SU-DHL-6 (cell line): ENCODE measurements at regions not wholly inside any gene's neighbourhood (a gene's known extent, or its start where the extent isn't known, plus 50 kb on each side); places are given as distances from the start of the nearest gene placed in this dataset.

ENCODE experiments used
- H2AFZ ChIP-seq: fragments of 200-600 bp; sonication (generic); 2 replicates; pipeline ENCODE4 v1.6.1; 2014; ENCODE audit warnings: low read depth, mild to moderate bottlenecking, moderate library complexity, mixed read lengths, antibody characterized with exemption, low read length; ENCODE audit not compliant: severe bottlenecking
- H3F3A ChIP-seq: fragments of 200-600 bp; shearing (Covaris generic); 2 replicates; pipeline ENCODE4 v1.6.0; 2016; ENCODE audit warnings: antibody characterized with exemption, mild to moderate bottlenecking; ENCODE audit not compliant: insufficient read depth
- H3K27ac ChIP-seq: fragments of 200-600 bp; sonication (generic); 2 replicates; pipeline ENCODE4 v1.5.1; 2016; ENCODE audit warnings: low read depth, mild to moderate bottlenecking, low read length, moderate library complexity, mixed read lengths
- H3K27me3 ChIP-seq: fragments of 200-600 bp; sonication (generic), shearing (Covaris generic); 2 replicates; pipeline ENCODE4 v1.6.0; 2014; ENCODE audit warnings: mild to moderate bottlenecking, low read length
- H3K36me3 ChIP-seq: fragments of 200-600 bp; sonication (generic); 2 replicates; pipeline ENCODE4 v1.6.1; 2014; ENCODE audit warnings: mild to moderate bottlenecking, low read length, mixed read lengths
- H3K4me2 ChIP-seq: fragments of 300-600, 200-600 bp; shearing (Covaris generic), sonication (generic); 2 replicates; pipeline ENCODE4 v1.6.0; 2014; ENCODE audit warnings: low read length, low read depth, mild to moderate bottlenecking; ENCODE audit not compliant: poor library complexity, severe bottlenecking
- H3K4me3 ChIP-seq: fragments of 200-600 bp; sonication (generic); 2 replicates; pipeline ENCODE4 v1.5.1; 2014; ENCODE audit warnings: antibody characterized with exemption, low read length, mild to moderate bottlenecking, mixed read lengths; ENCODE audit not compliant: insufficient read depth, poor library complexity, severe bottlenecking
- H3K79me2 ChIP-seq: fragments of 200-600 bp; sonication (generic); 2 replicates; pipeline ENCODE4 v1.6.1; 2014; ENCODE audit warnings: mild to moderate bottlenecking, low read length, moderate library complexity; ENCODE audit not compliant: insufficient read depth
- H3K9ac ChIP-seq: fragments of 200-600 bp; sonication (generic); 2 replicates; pipeline ENCODE4 v1.7.0; 2014; ENCODE audit warnings: mild to moderate bottlenecking, low read length
- H3K9me2 ChIP-seq: fragments of 200-600 bp; sonication (generic); replicated peaks from 2 replicates; pipeline ENCODE4 v1.6.1; 2014; ENCODE audit warnings: low read length; ENCODE audit not compliant: insufficient read depth
- H3K9me3 ChIP-seq: fragments of 200-600 bp; sonication (generic); 2 replicates; pipeline ENCODE4 v1.6.1; 2014; ENCODE audit warnings: low read length, mixed read lengths; ENCODE audit not compliant: insufficient read depth
- H4K20me1 ChIP-seq: fragments of 200-600 bp; sonication (generic); 2 replicates; pipeline ENCODE4 v1.6.1; 2014; ENCODE audit warnings: low read depth, mild to moderate bottlenecking, antibody characterized with exemption, low read length, moderate library complexity, mixed read lengths
- EZH2phosphoT487 ChIP-seq: fragments of 200-600 bp; sonication (generic), shearing (Covaris generic); conservative IDR thresholded peaks from 2 replicates; pipeline ENCODE4 v1.6.1; 2018; ENCODE audit warnings: mild to moderate bottlenecking, antibody characterized with exemption, low read length, moderate library complexity, mixed read lengths
- TF ChIP-seq, protein P1 (sequence below): fragments of 200-600 bp; sonication (generic); IDR thresholded peaks from one replicate; pipeline ENCODE4 v1.5.1; 2017; ENCODE audit warnings: antibody characterized with exemption, mild to moderate bottlenecking, low read length, moderate library complexity; ENCODE audit not compliant: insufficient read depth, poor library complexity, severe bottlenecking

DNA sequence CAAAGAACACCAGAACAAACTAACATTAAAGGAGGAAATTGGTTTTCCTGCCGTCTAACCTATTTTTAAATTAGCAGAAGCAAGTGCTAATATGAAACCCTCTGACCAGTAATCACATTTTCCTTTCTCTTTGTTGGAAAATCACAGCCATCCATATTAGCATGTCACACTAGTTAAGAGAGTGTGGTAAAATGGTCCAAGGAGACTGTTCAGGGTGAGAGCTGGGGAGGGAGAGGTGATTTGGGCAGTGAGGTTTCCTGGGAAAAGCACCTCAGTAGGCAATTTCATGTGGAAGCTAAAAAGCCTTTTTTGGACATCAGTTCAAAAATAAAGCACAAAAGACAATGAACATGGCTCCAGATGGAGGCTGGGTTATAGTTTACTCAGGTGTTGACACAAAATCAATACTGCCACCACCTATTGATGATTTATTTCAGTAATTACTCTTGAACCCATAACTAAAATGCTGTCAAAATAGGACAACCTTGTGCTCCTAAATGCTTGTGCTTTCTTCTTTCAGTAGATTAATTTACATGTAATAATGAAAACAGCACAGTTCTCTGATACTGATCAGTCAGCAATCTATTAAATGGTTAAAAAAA is 333.2 kb downstream of the SAMD5 start:
- Histone ChIP-seq H3K27ac (no peak overlapping the region), H3K4me3 (no peak overlapping the region), H3K4me2 (no peak overlapping the region), H3K79me2 (no peaks in the 10 kb centered on the region), H4K20me1 (no peaks in the 10 kb centered on the region), H3F3A (no peaks in the 10 kb centered on the region), H3K9ac (no peak overlapping the region), H3K27me3 (no peaks in the 10 kb centered on the region), H2AFZ (no peak overlapping the region), H3K9me3 (no peaks in the 10 kb centered on the region), H3K36me3 (no peaks in the 10 kb centered on the region), H3K9me2 (0 out of 2 replicates have a peak, but pooled peaks cover 3% of the 10 kb centered on the region)
- TF ChIP-seq, protein P1, sequence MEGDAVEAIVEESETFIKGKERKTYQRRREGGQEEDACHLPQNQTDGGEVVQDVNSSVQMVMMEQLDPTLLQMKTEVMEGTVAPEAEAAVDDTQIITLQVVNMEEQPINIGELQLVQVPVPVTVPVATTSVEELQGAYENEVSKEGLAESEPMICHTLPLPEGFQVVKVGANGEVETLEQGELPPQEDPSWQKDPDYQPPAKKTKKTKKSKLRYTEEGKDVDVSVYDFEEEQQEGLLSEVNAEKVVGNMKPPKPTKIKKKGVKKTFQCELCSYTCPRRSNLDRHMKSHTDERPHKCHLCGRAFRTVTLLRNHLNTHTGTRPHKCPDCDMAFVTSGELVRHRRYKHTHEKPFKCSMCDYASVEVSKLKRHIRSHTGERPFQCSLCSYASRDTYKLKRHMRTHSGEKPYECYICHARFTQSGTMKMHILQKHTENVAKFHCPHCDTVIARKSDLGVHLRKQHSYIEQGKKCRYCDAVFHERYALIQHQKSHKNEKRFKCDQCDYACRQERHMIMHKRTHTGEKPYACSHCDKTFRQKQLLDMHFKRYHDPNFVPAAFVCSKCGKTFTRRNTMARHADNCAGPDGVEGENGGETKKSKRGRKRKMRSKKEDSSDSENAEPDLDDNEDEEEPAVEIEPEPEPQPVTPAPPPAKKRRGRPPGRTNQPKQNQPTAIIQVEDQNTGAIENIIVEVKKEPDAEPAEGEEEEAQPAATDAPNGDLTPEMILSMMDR = no peak
- TF ChIP-seq EZH2phosphoT487 = no peak

DNA sequence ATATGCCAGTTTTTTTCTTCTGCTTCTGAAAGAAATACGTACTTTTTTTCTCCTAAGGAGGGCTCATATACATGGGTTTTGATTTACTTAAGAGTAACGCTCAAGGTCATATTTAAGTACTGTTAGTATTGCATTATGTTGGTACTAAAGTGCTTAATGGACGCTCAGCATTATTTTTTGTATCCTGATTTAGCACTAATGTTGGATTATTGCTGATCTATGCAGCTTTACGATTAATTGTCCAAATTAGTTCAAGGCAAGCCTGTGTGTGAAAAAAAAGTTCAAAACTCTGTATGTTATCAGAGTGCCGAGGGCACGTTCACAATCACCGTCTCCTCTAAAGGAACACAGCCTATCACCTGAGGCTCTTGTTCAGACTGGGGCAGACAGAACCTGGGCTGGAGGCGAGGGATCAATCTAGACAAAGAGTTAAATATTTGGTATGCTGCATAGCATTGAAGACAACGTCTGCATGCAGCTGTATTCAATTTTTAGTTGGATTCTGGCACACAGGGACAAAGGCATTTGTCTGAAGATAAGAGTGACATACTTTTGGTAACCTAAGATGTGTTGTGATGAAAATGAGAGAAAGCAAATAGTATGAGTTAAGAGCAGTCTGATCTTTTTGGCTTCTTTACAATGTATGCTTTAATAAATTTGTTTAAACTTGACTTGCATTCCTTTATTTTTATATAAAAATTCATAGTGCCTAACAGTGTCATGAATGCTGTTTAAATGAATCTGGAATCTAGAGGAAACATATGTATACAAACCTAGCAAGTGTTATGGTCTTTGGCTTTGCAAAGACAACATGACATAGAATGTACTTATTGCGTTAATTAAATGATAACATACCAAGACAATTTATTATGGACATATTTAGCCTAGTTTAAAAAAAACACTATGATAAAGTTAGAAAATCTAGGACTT is 341.2 kb downstream of the SAMD5 start:
- Histone ChIP-seq H4K20me1 (no peaks in the 10 kb centered on the region), H3K36me3 (no peaks in the 10 kb centered on the region), H3K27me3 (no peaks in the 10 kb centered on the region), H3K27ac (no peak overlapping the region), H3K4me2 (no peak overlapping the region), H3K4me3 (no peak overlapping the region), H3K9ac (no peak overlapping the region), H2AFZ (no peak overlapping the region), H3K9me2 (0 out of 2 replicates have a peak, but pooled peaks cover 3% of the 10 kb centered on the region), H3K9me3 (no peaks in the 10 kb centered on the region), H3K79me2 (no peaks in the 10 kb centered on the region), H3F3A (no peaks in the 10 kb centered on the region)
- TF ChIP-seq, protein P1 = no peak
- no peak for TF ChIP-seq EZH2phosphoT487

DNA sequence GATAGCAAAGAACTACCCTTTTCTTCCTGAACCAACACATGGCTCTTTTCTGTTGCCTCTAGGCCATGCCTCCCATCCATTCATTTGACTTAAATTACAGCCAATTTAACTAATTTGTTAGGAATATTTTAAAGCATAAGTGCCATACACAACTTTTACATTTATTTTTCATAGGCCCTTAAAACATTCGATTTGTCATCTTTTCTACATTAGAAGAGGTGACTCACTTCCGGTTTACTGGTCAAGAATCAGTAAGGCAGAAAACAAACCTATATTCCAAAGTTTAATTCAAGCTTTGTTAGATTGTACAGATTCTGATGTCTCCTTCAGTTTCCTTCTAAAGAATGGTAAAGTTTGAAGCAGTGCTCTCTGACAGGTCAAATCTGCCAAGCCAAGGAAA is 344.3 kb downstream of the SAMD5 start:
- Histone ChIP-seq H3K9me3 (no peaks in the 10 kb centered on the region), H3K36me3 (no peaks in the 10 kb centered on the region), H3K4me2 (no peak overlapping the region), H3K4me3 (no peak overlapping the region), H4K20me1 (no peaks in the 10 kb centered on the region), H2AFZ (no peak overlapping the region), H3K27me3 (no peaks in the 10 kb centered on the region), H3K9ac (no peak overlapping the region), H3F3A (no peaks in the 10 kb centered on the region), H3K27ac (no peak overlapping the region), H3K9me2 (no peaks in the 10 kb centered on the region), H3K79me2 (no peaks in the 10 kb centered on the region)
- TF ChIP-seq, protein P1 = no peak
- no peak for TF ChIP-seq EZH2phosphoT487
